HG02571 (cell line): ENCODE measurements at regions not wholly inside any gene's neighbourhood (a gene's known extent, or its start where the extent isn't known, plus 50 kb on each side); places are given as distances from the start of the nearest gene placed in this dataset.

Experiments
- ATAC-seq: cut with Tn5 transposase; IDR thresholded peaks from one replicate; pipeline ENCODE4 v1.9.1; 2021; ENCODE audit warnings: mild to moderate bottlenecking, moderate library complexity; ENCODE audit not compliant: unreplicated experiment

DNA sequence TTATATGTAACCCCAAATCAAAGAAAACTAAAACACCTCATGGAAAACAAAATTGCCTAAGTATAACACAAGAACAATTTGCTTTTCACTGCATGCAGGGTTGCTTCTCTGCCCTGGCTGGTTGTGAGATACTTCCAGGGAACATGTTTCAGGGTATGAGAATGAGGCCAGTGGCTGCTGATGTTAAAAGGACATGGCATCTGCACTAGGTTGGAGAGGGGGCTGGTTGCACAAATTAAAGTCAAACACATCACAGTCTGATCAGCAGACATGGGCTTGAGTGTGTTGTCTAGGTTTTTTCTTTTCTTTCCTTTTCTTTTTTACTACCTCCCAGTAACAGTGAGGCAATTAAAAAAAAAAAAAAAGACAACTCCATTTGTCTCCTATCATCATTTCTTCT lies 374.9 kb downstream of the MCTP2 start:
- ATAC-seq, result no peak

DNA sequence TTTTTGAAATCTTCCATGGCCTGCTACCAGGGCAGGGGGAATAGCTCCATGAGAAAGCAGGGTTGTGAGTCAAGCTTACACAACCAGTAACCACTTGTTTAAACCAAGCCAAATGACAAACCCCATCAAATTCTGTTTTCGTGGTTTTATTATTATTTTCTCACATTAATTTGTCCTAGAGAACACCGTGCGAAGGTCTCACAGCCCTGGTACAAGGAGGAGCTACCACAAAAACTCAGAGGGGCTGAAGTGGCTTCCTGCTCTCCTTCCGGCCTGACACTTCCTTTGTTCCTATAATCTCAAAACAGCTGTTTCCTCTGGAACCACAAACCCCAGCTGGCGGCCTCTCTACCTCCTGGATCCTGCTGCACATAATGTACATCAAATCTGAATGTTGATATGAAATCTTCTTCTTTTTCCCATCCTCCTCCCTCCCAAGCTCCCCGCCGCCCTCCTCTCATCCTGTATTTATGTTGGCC lies 375.9 kb downstream of the MCTP2 start:
- no peak for ATAC-seq

DNA sequence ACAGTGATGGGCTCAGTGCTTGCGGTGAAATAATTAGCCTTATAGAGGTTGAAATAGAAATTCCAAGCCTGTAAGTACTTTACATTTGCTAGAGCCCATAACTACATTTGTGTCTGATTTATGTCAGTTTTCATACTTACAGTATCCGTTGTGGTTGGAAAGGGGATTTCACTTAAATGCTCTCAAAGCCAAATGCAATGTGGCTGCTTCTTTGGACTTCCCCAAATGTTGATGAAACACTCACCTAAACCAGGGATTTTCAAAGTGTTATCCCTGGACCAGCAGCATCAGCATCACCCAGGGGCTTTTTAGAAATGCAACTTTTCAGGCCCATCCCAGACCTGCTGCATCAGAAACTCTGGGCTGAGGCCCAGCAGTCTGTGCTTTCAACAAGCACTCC lies 378.7 kb downstream of the MCTP2 start:
- peak; percentile 55 for ATAC-seq

DNA sequence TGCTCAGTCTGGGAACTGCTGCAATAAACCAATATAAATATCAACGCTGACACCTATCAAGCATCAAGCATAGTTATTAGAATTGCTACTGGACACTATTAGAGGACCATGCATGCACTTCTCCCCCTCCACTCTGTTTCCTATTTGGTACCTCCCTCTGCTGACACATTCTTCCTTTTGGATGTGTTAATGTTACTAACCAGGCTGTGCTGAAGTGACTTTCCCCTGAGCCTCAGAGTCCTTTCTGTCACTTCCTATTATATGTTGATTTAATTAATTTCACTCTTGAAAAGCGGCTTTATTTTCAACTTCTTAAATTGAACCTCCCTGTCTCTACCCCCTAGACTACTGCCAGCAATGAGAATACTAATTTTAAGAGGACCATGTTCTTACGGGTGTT lies 379.1 kb downstream of the MCTP2 start:
- ATAC-seq, result no peak

DNA sequence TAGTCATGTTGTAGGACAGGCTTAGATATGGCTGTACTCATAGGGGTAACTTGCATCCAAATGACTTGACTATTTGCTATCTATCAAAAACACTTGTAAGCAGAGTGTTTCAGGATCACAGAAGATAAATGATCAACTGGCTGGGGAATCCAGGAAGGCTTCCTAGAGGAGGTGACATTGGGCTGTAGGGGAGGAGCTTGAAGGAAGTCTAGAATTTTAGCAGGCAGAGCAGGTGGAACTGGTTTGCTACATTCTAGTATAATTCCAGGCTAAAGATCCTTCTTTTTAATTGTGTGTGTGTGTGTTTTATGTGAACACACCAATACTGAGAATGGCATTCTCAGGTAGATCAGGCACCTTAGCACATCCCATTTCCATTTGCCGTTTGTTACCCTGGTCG lies 380.3 kb downstream of the MCTP2 start:
- ATAC-seq, result no peak

DNA sequence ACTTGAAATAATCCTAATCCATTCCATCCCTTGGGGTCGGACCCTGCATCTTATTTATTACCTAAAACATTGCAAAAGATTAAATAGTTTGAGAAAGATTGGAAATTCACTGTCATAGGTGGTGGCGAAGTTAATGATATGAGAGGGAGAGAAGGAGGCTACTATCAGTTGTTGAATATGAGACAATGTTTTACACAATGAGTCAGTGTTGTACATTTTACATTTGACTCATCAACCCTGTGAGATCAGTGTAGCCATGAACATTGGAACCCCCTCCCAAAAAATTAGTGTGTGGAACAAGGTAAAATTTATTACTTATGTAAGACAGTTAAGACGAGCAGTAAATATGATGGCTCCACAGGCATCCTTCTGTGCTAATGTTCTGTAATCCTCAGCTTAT lies 384.3 kb downstream of the MCTP2 start:
- no peak for ATAC-seq

DNA sequence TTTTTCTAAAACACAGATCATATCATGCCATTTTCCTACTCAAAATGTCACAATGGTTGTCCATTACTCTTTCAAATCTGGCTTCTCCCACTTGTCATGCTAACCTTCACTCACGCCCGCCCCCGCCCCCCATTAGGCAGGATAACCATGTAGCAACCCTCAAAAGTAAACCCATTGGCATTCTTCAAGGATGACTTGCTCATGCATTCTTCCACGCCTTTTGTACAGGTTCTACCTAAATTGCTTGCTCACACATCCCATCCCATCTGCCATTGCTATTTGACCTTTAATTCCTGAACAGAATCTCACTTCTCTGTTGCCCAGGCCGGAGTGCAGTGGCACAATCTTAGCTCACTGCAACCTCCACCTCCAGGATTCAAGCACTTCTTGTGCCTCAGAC lies 389.3 kb downstream of the MCTP2 start:
- no peak for ATAC-seq

DNA sequence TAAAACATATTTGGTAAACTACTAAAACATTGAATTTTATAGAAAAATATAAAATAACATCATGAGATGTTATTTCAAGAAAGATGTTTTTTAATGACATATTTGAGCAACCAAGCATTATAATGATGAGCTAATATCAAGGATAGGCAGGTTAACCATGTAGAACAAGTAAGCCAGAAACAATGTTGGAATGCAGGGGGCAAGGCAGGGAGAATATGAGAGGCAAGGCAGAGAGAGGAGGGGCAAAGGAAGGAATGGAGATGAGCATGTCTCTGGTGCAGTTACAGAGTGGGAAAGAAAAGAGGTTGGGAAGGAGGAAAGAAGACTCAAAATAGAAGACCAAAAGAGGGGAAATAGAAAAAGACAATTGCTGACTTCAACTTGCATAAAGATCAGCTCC lies 390.4 kb downstream of the MCTP2 start:
- ATAC-seq, result no peak

DNA sequence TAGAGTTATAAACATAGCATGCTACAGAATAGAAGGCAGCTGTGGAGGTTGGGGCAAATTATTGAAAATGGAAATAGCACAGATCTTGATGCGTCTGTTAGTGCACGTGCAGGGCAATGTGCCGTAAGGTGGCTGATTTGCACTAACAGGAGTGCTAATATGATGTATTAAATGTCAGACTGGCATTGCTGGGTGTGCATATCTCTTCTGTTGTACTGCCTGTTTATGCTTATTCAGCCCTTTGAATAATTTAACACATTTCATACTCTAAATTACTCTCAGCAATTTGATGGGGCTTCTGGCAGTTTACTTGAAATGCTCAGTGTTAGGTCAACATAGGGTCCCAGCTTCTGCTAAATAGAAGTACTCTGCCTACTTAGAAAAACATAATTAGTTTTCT lies 395.6 kb downstream of the MCTP2 start:
- no peak for ATAC-seq

DNA sequence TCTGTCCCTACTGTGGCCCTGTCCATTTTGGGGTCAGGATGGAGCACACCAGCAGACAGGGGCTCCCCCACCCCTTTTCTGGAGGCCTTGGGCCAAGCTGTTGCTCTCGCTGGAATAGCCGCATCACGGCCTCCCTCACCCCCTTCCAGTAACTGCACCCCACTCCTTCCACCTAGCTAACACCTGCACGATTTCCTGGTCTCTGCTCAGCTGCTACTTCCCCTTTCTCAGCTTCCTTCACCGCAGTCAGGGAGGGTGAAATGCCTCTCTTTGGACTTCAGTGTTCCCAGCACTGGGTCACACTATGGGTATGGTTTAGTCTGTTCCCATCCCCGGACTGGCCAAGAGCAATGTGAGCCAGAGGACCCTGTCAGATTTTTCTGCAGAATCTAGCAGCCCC lies 400.2 kb downstream of the MCTP2 start:
- ATAC-seq, result peak; percentile 87

DNA sequence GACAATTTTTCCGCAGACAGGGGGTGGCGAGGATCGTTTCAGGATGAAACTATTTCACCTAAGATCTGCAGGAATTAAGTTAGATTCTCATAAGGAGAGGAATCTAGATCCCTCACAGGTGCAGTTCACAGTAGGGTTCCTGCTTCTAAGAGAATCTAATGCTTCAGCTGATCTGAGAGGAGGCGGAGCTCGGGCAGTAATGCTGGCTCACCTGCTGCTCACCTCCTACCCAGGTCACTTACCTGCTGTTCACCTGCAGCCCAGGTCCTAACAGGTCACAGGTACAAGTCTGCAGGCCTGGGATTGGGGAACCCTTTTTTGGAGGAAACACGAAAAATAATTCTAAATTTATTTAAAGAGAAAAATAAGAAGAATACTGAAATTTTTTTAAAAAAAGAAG lies 406.8 kb downstream of the MCTP2 start:
- no peak for ATAC-seq

DNA sequence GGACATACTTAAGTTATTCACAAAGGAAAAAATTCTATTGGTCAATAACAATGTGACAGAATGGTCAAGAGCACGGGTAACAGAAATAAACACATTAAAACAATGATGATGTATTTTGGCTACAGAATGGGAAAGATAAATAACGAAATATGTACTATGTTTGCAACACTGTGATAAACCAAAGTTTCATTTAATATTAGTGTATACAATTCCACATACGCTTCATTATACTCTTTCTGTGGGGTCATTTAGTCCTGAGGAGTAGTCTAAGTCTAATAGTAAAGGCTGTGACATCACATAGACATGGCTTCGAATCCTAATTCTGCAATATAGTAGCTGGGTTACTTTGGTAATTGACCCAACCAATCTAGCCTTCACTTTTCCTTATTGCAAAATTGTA lies 408.3 kb downstream of the MCTP2 start:
- no peak for ATAC-seq

DNA sequence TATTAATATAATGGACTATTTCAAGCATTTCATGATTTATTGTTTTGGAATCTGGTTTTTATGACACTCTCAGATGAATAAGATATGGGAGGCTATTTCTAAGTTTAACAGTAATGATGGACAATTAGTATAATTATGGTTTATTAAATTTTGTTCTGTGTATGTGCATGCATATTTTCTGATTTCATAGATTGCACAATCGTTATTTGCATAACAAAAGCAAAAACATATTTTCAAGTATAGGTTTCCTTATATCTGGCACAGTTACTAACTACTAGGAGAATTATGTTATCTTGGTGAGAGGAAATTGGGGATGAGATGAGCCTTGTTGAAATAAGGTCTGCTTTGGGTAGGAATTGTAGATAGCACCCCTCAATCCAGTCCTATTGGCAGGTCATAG lies 413.1 kb downstream of the MCTP2 start:
- ATAC-seq, result no peak

DNA sequence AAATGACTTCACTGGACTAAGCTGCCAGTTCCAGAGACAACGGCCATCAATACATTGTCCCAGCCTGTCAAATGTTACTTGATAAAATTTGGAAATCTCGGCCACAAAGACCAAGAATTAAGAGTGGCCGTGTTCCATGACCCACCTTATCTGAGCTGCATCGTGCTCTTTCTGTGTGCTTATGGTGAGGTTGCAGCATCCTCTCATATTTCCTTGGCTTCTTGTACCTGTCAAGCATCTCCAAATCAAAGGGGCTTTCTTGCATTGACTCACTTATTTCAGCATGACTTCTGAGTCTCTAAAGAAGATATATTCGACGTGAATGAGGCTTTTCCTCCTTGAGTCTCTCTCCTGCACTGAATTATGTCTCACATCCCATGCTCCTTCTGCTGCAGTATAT lies 421.7 kb downstream of the MCTP2 start:
- no peak for ATAC-seq

DNA sequence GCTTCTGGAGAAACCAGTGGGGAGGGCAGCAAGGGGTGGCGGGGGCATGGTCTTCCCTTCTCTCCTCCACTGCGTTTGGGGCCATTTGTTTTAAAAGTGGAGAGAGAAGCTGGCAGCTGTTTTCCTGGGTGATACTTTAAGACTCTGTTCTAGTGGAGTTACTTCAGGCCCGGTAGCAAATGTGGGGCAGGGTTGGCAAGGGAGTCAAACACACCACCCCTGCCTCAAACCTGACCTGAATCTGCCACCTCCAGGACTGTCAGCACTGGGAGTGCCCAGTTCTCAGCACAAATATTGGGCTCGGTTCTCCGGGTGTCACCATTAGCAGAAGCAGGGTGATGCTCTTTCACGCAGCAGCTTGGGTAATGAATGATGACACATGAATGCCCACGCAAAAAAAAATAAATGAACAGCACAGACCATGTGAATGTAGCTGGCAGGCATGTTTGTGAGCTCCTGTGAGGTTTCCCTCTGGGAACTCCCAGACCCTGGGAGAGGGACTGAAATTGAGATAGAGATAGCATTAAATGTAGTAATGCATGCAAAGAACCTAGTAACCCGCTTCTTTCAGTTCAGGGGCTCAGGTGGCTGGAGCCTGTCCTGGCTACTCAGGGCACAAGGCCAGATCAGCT lies 424.0 kb downstream of the MCTP2 start:
- no peak for ATAC-seq

DNA sequence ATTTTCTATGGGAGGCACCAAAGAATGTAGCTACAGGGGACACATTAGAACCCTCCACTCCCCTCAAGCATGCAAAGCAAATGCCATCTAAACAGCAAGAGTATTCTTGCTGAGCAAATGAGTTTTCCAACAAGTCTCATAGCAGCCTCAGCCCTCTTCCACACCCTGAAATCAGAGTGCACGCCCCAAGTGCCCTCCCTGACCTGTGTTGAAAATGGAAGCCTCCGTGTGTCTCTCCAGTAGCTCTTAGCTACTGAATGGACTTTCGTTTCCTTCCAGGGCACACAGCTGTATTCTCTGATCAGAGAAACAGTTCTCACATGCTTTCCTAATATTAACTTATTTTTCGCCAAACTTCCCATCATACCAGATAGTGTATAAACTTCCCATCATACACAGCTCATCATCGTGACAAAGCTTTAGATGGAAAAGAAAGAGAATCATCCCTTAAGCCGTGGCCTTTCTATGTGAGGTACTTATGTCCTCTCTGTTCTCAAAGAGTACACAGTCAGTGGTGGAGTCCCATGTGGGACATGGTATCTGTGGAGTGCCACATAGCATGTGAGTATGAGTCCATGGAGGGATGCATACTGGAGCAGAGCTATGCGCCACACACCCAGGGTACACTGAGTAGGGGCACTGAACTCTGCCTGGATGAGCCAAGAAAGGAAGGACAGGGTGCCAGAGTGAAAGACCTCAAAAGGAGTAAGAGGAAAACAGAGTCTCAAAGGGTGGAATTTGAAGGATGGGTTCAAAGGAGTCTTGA lies 434.5 kb downstream of the MCTP2 start:
- no peak for ATAC-seq

DNA sequence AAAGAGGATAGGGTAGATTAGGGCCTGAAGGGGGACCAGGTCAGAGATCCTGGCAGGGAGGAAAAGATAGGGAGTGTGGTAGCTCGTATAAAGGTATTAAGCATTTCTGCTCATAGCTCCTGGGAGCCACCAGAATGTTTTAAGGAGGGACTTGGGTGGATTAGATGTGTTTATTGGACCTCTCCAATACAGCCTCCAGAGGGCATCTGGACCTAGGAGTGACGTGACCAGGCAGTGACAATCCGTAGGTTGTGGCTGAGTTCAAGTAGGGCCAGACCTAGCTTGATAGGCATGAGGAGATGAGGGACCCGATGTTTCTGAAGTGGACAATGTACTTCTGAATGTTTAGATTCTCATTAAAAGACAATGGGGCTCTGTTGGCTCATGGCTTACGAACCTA lies 435.2 kb downstream of the MCTP2 start:
- ATAC-seq, result no peak

DNA sequence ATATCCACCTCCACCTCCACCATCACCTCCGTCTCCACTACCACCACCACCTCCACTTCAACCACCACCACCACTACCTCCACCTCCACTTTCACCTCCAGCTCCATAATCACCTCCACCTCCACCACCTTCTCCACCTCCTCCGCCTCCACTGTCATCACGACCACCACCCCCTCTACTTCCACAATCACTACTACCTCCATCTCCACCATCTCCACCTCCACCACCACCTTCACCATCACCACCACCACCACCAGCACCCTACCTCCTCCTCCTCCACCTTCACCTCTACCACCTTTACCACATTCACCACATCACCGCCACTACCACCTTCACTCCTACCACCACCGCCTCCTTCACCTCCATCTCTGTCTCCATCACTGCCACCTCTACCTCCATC lies 435.7 kb downstream of the MCTP2 start:
- ATAC-seq, result no peak

DNA sequence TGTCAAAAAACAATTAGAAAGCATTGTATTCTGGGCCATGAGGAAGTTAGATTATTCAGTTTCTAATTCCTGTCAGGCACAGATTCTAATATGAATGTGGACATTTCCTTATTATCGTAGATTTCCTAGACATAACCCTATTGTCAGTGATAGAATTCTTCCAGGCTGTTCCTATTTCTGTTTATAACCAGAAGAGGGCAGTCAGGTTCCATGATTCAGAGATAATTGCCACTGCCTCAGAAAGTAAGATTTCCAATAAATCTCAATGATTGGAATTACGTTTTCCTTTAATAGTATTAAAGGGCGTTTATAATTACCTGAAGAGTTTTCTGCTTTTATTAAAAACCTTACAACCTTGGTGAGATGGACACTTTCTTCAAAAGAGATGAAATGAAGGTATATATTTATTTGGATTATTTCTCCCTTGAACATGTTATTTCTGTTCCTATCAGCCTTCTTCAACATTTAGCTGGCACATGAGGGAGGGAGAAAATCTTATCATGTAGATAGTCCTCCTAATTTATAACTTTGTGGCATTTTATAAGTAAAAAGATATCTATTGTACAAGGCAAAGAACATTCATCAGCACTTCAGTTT lies 439.2 kb downstream of the MCTP2 start:
- ATAC-seq, result no peak

DNA sequence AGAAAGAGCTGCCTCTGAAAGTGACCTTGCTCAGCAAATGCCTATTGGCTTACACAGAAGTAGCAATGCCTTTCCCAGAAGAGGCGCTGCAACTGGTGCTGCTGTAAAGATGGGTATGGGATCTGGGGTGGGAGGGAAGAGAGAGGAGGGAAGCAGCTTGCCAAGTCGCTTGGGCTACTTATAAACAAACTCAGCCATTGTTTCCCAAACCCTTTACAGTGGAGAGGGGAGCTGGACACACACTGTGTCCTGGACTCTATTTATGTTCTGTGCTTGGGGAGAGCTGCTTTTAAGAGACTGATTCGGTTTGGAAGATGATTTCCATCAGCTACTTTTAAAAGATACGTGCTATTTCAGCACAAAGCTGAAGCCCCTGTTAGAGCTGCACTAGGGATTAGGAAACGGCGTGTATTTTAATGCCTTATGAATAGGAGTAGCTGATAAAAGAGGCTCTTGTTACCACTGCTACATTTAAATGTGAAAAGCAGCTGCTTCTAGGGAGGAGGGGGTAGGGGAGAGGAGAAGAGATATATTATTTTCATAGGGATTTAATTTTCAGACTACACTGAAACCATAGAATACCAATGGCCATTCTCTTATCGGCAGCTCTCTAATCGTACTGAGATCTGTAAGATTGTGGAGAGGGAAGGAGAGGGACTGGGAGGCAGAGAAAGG lies 440.6 kb downstream of the MCTP2 start:
- ATAC-seq, result no peak

DNA sequence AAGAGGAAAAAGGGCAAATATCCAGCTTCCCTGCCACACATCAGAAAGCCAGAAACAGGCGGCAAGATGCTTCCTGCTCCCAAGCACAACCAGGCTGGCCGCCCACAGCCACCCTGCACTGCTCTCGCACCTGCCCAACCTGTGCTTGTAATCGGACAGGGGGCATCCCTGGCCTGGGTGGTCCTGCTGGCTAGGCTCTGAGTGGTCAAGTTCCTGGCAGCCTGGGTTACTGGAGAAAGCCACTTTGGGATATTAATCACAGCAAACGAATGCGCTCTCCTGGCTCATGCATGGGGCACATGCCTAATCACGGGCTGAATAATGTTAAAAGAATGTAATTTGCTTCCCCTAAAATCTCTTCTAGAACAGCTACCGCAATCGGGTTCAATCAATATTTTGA lies 442.4 kb downstream of the MCTP2 start:
- ATAC-seq, result no peak

DNA sequence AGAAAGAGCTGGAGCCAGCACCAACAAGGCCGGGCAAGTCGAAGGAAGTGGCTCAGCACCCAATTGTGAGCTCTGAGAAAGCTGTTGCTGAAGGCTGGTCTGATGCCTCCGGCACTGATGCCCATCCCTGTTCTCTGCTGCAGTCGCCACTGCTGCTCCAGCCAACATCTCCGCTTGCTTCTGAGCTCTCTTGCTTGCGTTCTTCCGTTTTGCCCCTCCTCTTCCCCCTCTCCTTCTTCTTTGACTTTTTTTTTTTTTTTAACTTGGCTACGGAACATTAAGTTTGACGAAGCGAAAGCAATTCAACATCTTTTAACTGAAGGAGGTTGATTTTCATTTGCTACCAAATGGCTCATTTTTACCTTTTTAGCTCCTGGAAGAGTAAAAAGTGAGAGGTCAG lies 442.9 kb downstream of the MCTP2 start:
- no peak for ATAC-seq
